Osteoblast (primary cell): ENCODE measurements at regions not wholly inside any gene's neighbourhood (a gene's known extent, or its start where the extent isn't known, plus 50 kb on each side); places are given as distances from the start of the nearest gene placed in this dataset.

Experiments used
- DNase-seq: peaks from one replicate; pipeline ENCODE4 v3.0.0; 2011; ENCODE audit warnings: low spot score, mixed read lengths; ENCODE audit not compliant: insufficient read length; ENCODE audit errors: missing footprints
- H2AFZ ChIP-seq: 2 replicates; pipeline ENCODE4 v1.6.0; 2011; ENCODE audit warnings: mild to moderate bottlenecking, low read length
- H3K27ac ChIP-seq: 2 replicates; pipeline ENCODE4 v1.5.1; 2011; ENCODE audit warnings: mild to moderate bottlenecking, low read depth, low read length, moderate library complexity
- H3K27me3 ChIP-seq: 2 replicates; pipeline ENCODE4 v1.6.0; 2012; ENCODE audit warnings: mild to moderate bottlenecking, control low read depth, inconsistent platforms, low read length, moderate library complexity; ENCODE audit not compliant: insufficient read depth
- H3K36me3 ChIP-seq: 2 replicates; pipeline ENCODE4 v1.5.1; 2011; ENCODE audit warnings: mild to moderate bottlenecking, low read length, control low read depth, moderate library complexity; ENCODE audit not compliant: insufficient read depth
- H3K4me1 ChIP-seq: 2 replicates; pipeline ENCODE4 v1.5.1; 2011; ENCODE audit warnings: mild to moderate bottlenecking, low read length, control low read depth, moderate library complexity; ENCODE audit not compliant: insufficient read depth
- H3K4me2 ChIP-seq: 2 replicates; pipeline ENCODE4 v1.6.0; 2011; ENCODE audit warnings: mild to moderate bottlenecking, low read length; ENCODE audit not compliant: insufficient read depth
- H3K4me3 ChIP-seq: fragments of 200-600 bp; sonication (generic); 3 replicates; pipeline ENCODE4 v1.5.1; 2012; ENCODE audit warnings: mild to moderate bottlenecking, low read length, inconsistent platforms; ENCODE audit not compliant: insufficient read depth
- H3K79me2 ChIP-seq: 2 replicates; pipeline ENCODE4 v1.6.0; 2012; ENCODE audit warnings: mild to moderate bottlenecking, low read length, control low read depth, inconsistent platforms; ENCODE audit not compliant: insufficient read depth
- H3K9me3 ChIP-seq: 2 replicates; pipeline ENCODE4 v1.5.1; 2011; ENCODE audit warnings: low read depth, low read length, control low read depth
- H4K20me1 ChIP-seq: 2 replicates; pipeline ENCODE4 v1.6.0; 2012; ENCODE audit warnings: mild to moderate bottlenecking, low read length, control low read depth; ENCODE audit not compliant: insufficient read depth
- CTCF ChIP-seq: IDR thresholded peaks from 2 replicates; pipeline ENCODE4 v1.5.1; 2011; ENCODE audit warnings: mild to moderate bottlenecking, low read depth, low read length, moderate library complexity; ENCODE audit errors: extremely low read depth

- Histone ChIP-seq H3K9me3 (no peaks in the 10 kb centered on the region), H3K36me3 (no peaks in the 10 kb centered on the region), H3K79me2 (no peaks in the 10 kb centered on the region), H3K4me3 (no peak overlapping the region), H2AFZ (no peak overlapping the region), H4K20me1 (no peaks in the 10 kb centered on the region), H3K27ac (no peak overlapping the region), H3K4me1 (no peaks in the 10 kb centered on the region), H3K4me2 (no peak overlapping the region), H3K27me3 (no peaks in the 10 kb centered on the region)
- TF ChIP-seq CTCF, result no peak
- no peak for DNase-seq
Measured at GRCh38 chr5:96155147-96155546, 193.5 kb upstream of the ELL2 start.

GRCh38 chr5:96151891-96152290 is 190.2 kb upstream of the ELL2 start:
- TF ChIP-seq CTCF, result no peak
- no peaks in the 10 kb centered on the region for H3K27me3 ChIP-seq
- no peak overlapping the region for H3K4me3 ChIP-seq
- no peaks in the 10 kb centered on the region for H4K20me1 ChIP-seq
- H3K9me3 ChIP-seq, result no peaks in the 10 kb centered on the region
- no peak for DNase-seq
- H3K27ac ChIP-seq, result no peak overlapping the region
- no peaks in the 10 kb centered on the region for H3K79me2 ChIP-seq
- H3K4me1 ChIP-seq, result peaks cover under 1% of the 10 kb centered on the region
- H2AFZ ChIP-seq, result no peak overlapping the region
- H3K4me2 ChIP-seq, result no peak overlapping the region
- no peaks in the 10 kb centered on the region for H3K36me3 ChIP-seq

- H3K36me3 ChIP-seq, result no peaks in the 10 kb centered on the region
- TF ChIP-seq CTCF, result no peak
- H3K27me3 ChIP-seq, result no peaks in the 10 kb centered on the region
- H4K20me1 ChIP-seq, result no peaks in the 10 kb centered on the region
- no peak overlapping the region for H3K4me2 ChIP-seq
- no peaks in the 10 kb centered on the region for H3K9me3 ChIP-seq
- no peak overlapping the region for H3K27ac ChIP-seq
- no peak for DNase-seq
- no peak overlapping the region for H2AFZ ChIP-seq
- H3K79me2 ChIP-seq, result no peaks in the 10 kb centered on the region
- no peak overlapping the region for H3K4me3 ChIP-seq
- peaks cover 8% of the 10 kb centered on the region for H3K4me1 ChIP-seq
Measured at GRCh38 chr5:96150007-96150406, 188.4 kb upstream of the ELL2 start.

- Histone ChIP-seq H3K9me3 (no peaks in the 10 kb centered on the region), H3K4me1 (peaks cover 8% of the 10 kb centered on the region), H3K36me3 (no peaks in the 10 kb centered on the region), H3K27ac (no peak overlapping the region), H3K4me3 (no peak overlapping the region), H3K4me2 (no peak overlapping the region), H2AFZ (no peak overlapping the region), H3K79me2 (no peaks in the 10 kb centered on the region), H4K20me1 (no peaks in the 10 kb centered on the region), H3K27me3 (no peaks in the 10 kb centered on the region)
- TF ChIP-seq CTCF, result no peak
- no peak for DNase-seq
Measured at GRCh38 chr5:96149546-96149945, 187.9 kb upstream of the ELL2 start.
